Smooth muscle cell (in vitro differentiated cells): ENCODE measurements at regions not wholly inside any gene's neighbourhood (a gene's known extent, or its start where the extent isn't known, plus 50 kb on each side); places are given as distances from the start of the nearest gene placed in this dataset.
A peak's percentile ranks its signal among the peaks of the same experiment; 100 is the strongest.

ENCODE experiments used
- DNase-seq: peaks from one replicate; lab custom pipeline; 2025; ENCODE audit not compliant: unreplicated experiment; lab: John Stamatoyannopoulos, UW
- H2AFZ ChIP-seq: fragments of 200-600 bp; sonication (generic); 2 replicates; pipeline ENCODE4 v1.6.0; 2016; ENCODE audit warnings: antibody characterized with exemption, low read depth, mild to moderate bottlenecking
- H3F3A ChIP-seq: fragments of 200-600 bp; sonication (generic); 2 replicates; pipeline ENCODE4 v1.6.0; 2017; ENCODE audit warnings: antibody characterized with exemption, low read depth
- H3K27ac ChIP-seq: fragments of 200-600 bp; sonication (generic); 2 replicates; pipeline ENCODE4 v1.5.1; 2016; ENCODE audit warnings: low read depth, mild to moderate bottlenecking
- H3K27me3 ChIP-seq: fragments of 200-600 bp; sonication (generic); 2 replicates; pipeline ENCODE4 v1.6.1; 2016; ENCODE audit warnings: low read depth, mild to moderate bottlenecking
- H3K36me3 ChIP-seq: fragments of 200-600 bp; sonication (generic); 2 replicates; pipeline ENCODE4 v1.5.1; 2016; ENCODE audit warnings: low read depth
- H3K4me1 ChIP-seq: fragments of 200-600 bp; sonication (generic); 2 replicates; pipeline ENCODE4 v1.5.1; 2016; ENCODE audit warnings: low read depth
- H3K4me2 ChIP-seq: fragments of 200-600 bp; sonication (generic); 2 replicates; pipeline ENCODE4 v1.6.0; 2016; ENCODE audit warnings: mild to moderate bottlenecking
- H3K4me3 ChIP-seq: fragments of 200-600 bp; sonication (generic); 2 replicates; pipeline ENCODE4 v1.5.1; 2016; ENCODE audit warnings: mild to moderate bottlenecking
- H3K79me2 ChIP-seq: fragments of 200-600 bp; sonication (generic); 2 replicates; pipeline ENCODE4 v1.6.0; 2016; ENCODE audit warnings: low read depth, mild to moderate bottlenecking
- H3K9ac ChIP-seq: fragments of 200-600 bp; sonication (generic); 2 replicates; pipeline ENCODE4 v1.6.0; 2016; ENCODE audit warnings: low read depth
- H3K9me3 ChIP-seq: fragments of 200-600 bp; sonication (generic); replicated peaks from 2 replicates; pipeline ENCODE4 v1.5.1; 2016; ENCODE audit warnings: low read depth
- H4K20me1 ChIP-seq: fragments of 200-600 bp; sonication (generic); 2 replicates; pipeline ENCODE4 v1.6.0; 2016; ENCODE audit warnings: low read depth
- CTCF ChIP-seq: fragments of 200-600 bp; sonication (generic); IDR thresholded peaks from 2 replicates; pipeline ENCODE4 v1.5.1; 2017; ENCODE audit warnings: borderline replicate concordance, mild to moderate bottlenecking, antibody characterized with exemption; ENCODE audit not compliant: insufficient read depth, poor library complexity, severe bottlenecking
- WGBS: methylation state at CpG from one replicate; pipeline ENCODE4 v1.1.7; 2016; ENCODE audit warnings: low lambda C conversion rate; 5-methylcytosine and 5-hydroxymethylcytosine counted together

DNA sequence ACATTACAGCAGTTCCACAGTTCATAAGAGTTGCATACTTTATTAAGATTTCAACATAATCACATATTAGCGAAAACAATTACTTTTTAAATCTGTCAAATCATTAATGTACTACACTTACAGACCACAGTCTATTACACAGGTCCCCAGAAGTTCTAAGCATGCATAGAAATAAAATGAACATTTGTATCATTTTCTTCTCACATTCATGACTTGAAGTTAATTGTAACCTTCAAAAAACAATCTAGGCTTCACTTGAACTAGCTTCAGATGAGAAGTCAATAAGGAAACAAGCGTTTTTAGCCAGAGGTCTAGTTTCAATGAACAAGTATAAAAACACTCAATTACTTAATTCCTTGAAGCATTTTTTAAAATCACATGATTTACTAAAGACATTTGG is 238.3 kb downstream of the HACE1 start:
- H3K27me3 ChIP-seq: no peaks in the 10 kb centered on the region
- no peak overlapping the region for H3K4me3 ChIP-seq
- no peak overlapping the region for H2AFZ ChIP-seq
- H3K9me3 ChIP-seq: no peaks in the 10 kb centered on the region
- TF ChIP-seq CTCF: no peak
- no peak overlapping the region for H3K9ac ChIP-seq
- no peak overlapping the region for H3K27ac ChIP-seq
- WGBS: 93% methylated on average over 2 of the region's 2 CpGs
- H3K79me2 ChIP-seq: no peaks in the 10 kb centered on the region
- no peak overlapping the region for H3K4me2 ChIP-seq
- no peaks in the 10 kb centered on the region for H3F3A ChIP-seq
- no peaks in the 10 kb centered on the region for H3K4me1 ChIP-seq
- DNase-seq: no peak
- no peaks in the 10 kb centered on the region for H3K36me3 ChIP-seq
- no peaks in the 10 kb centered on the region for H4K20me1 ChIP-seq

GRCh38 chr6:104617591-104617990 is 242.1 kb downstream of the HACE1 start:
- Histone ChIP-seq H4K20me1 (no peaks in the 10 kb centered on the region), H3K9me3 (no peaks in the 10 kb centered on the region), H3K9ac (no peak overlapping the region), H3K4me1 (peaks cover 8% of the 10 kb centered on the region), H3K27me3 (no peaks in the 10 kb centered on the region), H3K27ac (no peak overlapping the region), H2AFZ (no peak overlapping the region), H3K4me2 (no peak overlapping the region), H3K79me2 (no peaks in the 10 kb centered on the region), H3K4me3 (no peak overlapping the region), H3K36me3 (no peaks in the 10 kb centered on the region), H3F3A (peaks cover 6% of the 10 kb centered on the region)
- 96% methylated on average over 4 of the region's 4 CpGs for WGBS
- no peak for DNase-seq
- TF ChIP-seq CTCF: no peak

GRCh38 chr6:104614394-104614793 is 245.3 kb downstream of the HACE1 start:
- Histone ChIP-seq H3K79me2 (no peaks in the 10 kb centered on the region), H3K27ac (no peak overlapping the region), H2AFZ (no peak overlapping the region), H3K4me3 (no peak overlapping the region), H3K27me3 (no peaks in the 10 kb centered on the region), H3K36me3 (no peaks in the 10 kb centered on the region), H3K4me2 (no peak overlapping the region), H3K9me3 (no peaks in the 10 kb centered on the region), H3K9ac (no peak overlapping the region), H3F3A (peaks cover 6% of the 10 kb centered on the region), H4K20me1 (no peaks in the 10 kb centered on the region), H3K4me1 (peaks cover 8% of the 10 kb centered on the region)
- no peak for DNase-seq
- WGBS: 100% methylated on average over 1 of the region's 1 CpG
- TF ChIP-seq CTCF: no peak

DNA sequence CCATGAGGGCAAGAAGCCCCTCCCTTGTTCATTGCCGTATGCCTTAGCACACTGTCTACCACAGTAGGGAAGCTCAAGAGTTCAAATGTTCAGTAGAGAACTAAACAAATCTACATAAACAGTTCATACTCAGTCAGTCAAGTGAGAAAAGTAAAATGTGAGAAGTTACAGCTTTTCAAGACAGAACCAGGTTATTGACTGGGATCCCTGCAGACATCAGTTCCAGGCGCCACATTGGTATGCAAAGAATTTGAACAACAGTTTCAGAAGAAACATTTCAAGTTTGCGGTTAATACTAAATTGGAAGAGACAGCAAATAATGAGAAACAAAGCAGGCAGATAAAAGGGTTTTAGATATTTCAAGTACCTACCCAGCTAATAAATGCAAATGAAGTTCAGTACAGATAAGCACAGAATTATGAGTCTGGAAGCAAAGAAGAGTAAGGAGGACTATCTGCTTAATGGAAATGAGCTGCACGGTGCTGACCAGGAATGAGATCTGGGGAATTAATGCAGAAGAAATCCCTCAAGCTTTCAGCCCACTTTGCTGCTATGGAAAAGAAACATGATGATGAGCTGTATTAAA is 246.2 kb downstream of the HACE1 start:
- no peak for DNase-seq
- no peaks in the 10 kb centered on the region for H4K20me1 ChIP-seq
- WGBS: 15% methylated on average over 4 of the region's 4 CpGs
- H3F3A ChIP-seq: peaks cover 6% of the 10 kb centered on the region
- H3K4me1 ChIP-seq: peaks cover 8% of the 10 kb centered on the region
- H3K4me2 ChIP-seq: peak overlapping the region; percentile 51
- no peak overlapping the region for H3K9ac ChIP-seq
- H3K36me3 ChIP-seq: no peaks in the 10 kb centered on the region
- no peaks in the 10 kb centered on the region for H3K79me2 ChIP-seq
- peak overlapping the region; percentile 14 for H2AFZ ChIP-seq
- TF ChIP-seq CTCF: no peak
- peak overlapping the region; percentile 27 for H3K4me3 ChIP-seq
- peak overlapping the region; percentile 27 for H3K27ac ChIP-seq
- H3K27me3 ChIP-seq: no peaks in the 10 kb centered on the region
- H3K9me3 ChIP-seq: no peaks in the 10 kb centered on the region
